DMS114 treated with DMSO at 0.1 percent for 48 hours (cell line): ENCODE measurements at regions not wholly inside any gene's neighbourhood (a gene's known extent, or its start where the extent isn't known, plus 50 kb on each side); places are given as distances from the start of the nearest gene placed in this dataset.

Experiments used
- DNase-seq: peaks from one replicate; lab custom pipeline; 2025; ENCODE audit not compliant: unreplicated experiment; lab: John Stamatoyannopoulos, UW

DNA sequence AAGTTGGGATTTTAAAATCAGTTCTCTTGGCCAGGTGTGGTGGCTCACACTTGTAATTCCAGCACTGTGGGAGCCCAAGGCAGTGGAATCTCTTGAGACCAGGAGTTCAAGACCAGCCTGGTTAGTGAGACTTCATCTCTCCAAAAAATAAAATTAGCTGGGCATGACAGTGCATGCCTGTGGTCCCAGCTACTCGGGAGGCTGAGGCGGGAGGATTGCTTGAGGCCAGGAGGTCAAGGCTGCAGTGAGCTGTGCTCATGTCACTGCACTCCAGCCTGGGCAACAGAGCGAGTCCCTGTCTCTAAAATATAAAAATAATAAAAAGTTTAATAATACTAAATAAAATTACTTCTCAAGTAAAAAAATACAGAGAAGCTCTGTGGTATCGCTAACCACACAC, 77.5 kb downstream of the FOXA2 start:
- DNase-seq: no peak

DNA sequence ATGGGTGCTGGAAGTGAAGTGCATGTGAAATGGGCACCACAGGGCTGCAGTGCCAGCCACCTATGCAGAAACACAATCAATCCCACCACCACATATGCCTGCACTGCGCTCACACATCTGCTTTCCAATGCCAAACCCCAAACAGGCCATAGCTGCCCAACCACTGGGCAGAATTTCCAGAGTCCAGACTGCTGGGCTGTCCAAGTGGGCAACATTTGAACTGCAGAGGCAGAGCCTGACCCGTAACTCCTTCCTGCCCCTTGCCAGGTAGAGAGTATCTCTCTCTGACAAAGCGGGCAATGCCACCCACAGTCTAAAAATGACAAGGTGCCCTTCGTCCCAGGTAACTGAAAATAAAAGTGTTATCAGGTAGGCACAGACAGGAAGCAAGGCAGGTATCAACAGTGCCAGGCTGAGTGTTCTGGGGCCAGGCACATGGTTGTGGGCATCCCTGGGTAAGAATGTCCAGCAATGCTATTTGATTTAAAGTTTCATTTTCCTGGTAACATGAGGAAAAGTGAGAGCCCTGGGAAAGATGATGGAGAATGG, 79.5 kb downstream of the FOXA2 start:
- no peak for DNase-seq

DNA sequence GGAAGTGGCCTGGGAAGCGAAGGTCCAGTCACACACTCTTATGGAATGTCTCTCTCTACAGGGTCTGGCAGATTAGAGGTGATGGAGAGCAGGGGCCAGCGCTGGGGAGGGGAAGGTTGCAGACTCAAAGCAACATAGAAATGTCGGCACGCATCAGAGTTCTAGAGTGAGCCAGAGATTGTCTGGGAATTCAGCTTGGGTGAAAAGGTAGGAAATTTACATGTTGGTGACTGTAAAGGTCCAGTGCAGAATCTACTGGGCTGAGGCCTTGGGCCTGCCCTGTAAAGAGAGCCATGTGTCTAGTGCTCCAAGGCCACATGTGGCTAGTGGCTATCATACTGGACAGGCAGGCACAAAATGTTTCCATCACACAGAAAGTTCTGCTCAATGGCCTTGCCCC, 80.8 kb downstream of the FOXA2 start:
- no peak for DNase-seq

DNA sequence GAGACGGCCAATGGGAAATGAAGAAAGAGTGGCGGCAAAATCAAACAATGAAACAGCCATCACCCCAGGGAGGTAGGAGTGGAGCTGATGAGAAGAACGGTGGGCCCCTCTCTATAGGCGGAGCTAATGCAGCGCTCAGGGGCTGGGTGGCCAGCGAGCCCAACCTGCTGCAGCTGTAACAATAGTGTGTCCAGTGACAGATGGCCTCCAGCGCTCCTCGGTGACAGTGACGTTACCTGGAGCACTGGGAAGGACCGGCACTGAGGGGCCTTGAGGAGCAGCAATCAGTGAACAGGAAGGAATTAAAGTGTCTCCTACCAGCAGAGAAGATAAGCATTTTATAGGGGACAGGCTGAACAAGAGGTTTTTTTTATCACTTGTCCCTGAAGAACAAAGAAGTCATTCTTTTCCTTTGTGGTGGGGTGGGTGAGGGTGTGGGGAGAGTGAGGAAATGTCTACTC, 81.6 kb downstream of the FOXA2 start:
- DNase-seq: no peak

DNA sequence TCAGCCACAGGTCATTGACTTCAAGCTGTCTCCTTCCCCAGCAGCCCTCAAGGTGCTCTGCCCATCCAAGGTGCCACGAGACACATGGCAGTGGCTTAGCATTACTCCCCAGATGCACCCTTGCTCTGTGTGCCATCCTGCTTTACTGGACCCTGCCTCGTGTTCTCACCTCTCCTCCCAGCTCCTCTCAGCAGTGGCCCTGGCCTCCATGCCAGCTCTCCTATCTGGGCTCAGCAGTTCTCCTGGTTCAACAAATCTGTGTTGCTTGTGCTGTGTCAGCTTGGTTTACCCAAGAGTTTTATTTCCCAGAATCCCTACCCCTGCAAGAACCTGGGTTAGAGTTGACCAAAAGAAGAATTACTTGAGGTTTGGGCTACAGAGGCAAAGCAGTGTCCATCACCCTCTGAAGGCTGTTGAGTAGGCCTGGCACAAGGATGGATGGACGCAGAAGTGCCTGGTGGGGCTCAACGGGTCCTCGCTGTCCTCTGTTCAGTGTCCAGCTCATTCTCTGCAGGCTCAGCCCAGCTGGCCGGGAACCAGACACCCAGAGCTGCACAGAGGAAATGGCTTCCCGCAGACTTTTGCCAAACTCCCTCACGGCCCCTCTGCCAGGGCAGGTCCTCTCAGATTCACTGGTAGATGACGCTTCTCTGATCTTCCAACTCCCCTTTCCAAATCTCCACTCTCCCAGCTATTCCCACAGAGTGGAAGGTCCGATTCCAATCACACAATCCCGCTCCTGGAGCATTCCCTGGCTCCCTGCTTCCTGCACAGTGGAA, 82.6 kb downstream of the FOXA2 start:
- DNase-seq: no peak

DNA sequence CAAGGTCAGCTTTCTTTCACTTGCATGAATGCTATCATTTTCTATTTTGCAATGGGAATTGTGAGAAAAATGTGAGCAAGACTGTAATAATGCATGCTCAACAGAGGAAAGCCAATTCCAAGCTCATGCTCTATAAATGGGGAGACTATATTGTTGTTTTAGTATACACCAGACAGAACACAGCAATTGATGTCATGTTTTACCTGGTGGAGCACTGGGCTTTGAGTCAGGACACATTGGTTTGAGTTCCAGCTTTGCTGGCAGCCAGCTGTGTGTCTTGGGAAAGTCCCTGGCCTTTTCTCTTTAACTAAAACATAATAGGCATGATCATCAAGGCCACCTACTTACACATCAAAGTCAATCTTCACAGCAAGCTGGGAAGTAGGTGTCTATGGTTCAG, 83.3 kb downstream of the FOXA2 start:
- DNase-seq: no peak

DNA sequence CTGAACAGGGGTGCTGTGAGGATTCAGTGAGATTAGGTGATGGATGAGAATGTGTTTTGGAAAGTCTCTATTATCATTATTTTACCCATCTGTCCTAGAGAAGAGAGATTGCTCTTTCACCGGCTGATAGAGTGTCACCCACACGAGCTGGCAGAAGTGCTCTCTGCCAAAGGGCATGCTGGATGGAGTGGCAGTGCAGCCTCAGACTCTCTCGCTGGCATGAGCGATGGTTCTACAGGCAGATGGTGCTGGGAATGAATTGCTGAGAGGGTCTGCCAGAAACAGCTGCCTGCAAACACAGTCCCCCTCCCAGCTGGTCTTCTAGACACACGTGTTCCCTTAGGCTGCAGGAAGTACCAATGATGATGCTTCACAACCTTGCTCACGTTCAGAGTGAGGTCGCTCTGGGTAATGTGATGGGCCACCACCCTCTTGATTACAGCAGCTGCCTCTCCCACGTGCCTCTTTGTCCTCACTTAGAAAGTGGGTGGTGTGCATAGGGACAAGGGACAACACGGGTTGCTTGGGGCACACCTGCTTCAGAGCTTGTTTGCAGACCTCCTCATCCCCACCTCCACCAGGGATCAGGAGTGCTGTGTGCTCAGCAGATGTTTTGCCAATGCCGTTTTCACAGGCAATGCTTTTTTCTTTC, 84.7 kb downstream of the FOXA2 start:
- no peak for DNase-seq

DNA sequence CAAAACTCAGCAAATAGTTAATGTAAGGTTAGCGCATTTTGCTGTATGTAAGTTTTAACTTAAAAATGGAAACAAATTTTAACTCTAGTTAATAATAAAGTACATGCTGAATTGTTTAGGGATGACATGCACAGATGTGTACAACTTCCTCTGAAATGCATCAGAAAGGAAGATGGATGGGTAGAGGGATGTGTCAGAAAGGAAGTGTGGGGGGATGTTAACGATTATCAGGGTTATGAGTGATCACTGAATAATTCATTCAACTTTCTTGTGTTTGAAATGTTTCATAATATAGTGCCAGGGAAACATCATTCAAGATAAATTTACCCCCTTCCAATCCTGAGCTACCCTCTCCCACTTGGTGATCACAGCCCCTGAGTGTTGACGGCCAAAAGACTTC, 87.6 kb downstream of the FOXA2 start:
- DNase-seq: no peak

DNA sequence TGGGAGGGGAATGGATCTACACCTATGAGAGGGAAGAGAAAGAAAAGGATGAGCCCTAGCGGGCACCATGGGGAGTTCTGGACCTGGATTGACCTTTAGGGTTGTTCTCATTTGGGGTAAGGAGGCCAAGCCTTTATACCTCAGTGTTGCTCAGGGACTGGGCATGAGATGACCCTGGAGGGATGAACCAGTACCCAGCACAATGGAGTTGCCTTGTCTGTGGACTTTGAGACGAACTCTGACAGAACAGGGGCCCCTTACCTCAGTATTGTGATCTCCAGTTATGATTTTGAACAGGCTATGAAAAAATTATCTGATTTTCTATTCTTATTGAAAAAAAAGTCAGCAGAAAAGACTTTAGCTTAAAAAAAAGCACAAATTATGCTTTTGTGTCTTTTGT, 88.6 kb downstream of the FOXA2 start:
- DNase-seq: no peak

DNA sequence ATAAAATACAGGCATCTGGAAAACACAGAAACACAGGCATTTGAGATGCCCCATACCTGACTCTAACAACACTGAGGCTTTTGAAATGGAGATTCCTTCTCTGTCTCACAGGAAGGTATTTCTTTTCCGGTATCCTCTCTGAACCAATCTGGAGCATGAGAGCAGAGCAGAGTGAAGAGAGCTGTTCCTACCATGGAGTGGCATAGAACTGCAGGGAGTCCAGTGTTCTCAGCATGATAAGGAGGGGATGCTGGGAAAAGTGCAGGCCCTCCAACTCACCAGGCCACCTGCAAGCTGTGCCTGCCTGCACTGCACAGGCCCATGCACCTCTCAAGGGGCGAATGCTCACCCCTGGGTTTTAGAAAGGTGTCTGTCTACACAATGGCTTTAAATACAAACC, 89.2 kb downstream of the FOXA2 start:
- DNase-seq: no peak

DNA sequence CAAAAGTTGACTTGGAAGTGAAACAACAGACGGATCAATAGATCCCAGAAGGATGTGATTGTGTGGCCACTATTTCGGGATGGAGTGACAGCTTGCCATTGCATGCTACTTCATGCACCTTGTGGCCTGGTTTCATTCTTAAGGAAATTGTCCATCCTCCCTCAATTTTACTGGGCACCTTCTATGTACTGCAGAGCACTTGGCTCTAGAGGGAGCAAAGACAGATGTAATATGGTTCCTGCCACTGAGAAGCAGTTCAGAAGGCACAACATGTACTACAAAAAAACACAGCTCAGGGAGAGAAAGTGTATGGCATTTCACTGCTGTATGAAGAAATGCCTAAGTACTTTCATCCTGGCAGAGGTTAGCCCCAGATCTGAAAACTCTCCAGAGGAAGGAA, 91.9 kb downstream of the FOXA2 start:
- DNase-seq: no peak

DNA sequence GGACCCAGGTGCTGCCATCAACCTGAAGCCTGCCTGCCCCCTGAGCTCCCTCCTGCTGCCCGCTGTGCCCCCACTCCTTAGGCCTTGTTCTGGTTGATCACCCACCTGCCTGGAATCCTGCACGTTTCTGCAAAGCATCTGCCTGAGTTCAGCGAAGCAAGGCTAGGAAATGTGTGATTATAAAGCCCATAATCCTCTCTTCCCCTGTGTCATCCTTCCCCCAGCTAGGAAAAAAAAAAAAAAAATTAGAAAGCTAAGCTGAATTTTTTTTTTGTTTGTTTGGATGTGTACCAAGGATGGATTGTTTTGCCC, 93.2 kb downstream of the FOXA2 start:
- no peak for DNase-seq

DNA sequence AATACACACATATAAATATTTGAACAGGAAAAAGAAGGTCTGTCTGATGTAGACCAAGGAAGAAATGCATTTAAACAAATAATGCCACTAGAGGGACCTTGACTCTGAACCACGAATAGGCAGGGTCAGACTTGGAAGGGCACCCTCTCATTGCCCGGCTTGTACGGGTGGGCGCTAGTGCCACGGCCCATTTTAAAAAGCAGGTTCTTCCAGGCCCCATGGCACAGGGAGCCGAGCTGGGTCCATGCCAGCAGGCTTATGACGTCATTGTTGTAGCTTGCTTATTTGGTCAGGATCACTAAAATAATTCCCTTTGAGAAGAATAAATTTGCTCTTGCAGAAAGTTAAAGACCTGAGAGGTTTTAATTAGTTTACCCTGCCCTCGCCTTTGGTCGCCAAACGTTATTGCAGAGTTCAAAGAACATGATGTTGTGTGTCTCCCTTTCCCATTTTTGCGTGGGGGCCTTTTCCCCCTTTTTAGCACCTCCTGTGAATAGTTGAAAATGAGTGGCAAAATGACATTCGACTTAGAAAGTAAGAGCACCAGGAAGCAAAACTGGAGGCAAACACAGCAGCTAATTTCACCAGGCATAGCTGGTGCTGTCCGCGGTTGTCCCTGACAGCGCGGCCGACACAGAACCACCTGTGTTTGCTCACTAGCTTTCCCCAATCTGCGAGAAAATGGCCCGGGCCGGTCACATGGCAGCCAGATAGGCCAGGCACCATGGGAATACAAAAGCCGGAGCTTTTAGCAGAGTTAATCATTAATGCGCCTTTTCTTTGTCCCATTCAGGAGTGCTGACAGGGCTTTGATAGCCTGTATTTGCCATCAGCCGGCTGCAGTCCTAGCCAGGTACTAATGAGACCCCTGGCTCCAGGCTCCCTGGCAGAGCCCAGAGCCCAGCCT, 93.8 kb downstream of the FOXA2 start:
- no peak for DNase-seq

DNA sequence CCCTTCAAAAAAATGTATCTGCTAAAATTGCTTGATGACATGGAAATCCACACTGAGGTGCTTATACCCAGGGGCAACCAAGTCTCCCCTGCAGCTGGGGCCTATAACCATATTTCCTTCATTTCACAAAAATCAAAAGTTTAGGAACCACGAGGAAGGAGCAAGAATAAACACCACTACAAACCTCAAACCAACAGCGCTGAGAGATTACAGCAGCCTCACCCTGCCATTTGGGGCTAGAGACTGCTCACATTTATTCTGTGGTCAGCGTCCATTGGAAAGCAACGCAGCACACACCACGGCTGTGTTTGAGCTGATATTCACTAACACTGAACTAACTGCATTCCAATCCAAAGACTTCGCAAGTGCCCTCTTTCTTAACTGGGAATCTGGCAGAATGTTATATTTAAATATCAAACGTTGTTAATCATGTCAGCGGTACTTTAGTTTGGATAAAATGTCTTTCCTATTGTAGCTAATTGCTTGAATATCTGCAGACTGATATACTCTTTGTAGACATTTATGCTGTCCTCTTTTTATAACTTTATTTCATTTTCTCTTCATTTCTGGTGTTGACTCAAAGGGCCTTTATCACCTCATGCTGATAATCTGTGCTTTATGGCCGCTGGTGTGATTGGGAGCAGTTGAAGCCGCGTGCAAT, 94.6 kb downstream of the FOXA2 start:
- DNase-seq: no peak

DNA sequence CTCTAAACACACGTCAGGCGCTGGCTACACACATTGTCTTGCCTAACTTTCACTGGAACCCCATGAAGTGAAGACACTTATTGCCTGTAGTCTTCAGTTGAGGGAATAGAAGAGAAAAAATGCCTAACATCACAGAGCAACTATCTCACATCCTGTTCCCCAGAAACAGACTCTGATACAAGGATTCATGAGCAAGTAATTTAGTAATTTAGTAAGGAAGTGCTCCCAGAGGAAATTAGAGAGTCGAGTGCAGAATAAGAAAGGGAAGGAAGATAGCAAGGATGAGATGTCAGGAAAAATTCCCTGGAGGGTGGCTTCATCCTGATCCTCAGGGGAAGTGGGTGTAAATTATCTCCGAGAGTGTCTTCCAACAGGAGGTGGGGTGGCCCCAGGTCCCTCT, 104.0 kb downstream of the FOXA2 start:
- DNase-seq: no peak

DNA sequence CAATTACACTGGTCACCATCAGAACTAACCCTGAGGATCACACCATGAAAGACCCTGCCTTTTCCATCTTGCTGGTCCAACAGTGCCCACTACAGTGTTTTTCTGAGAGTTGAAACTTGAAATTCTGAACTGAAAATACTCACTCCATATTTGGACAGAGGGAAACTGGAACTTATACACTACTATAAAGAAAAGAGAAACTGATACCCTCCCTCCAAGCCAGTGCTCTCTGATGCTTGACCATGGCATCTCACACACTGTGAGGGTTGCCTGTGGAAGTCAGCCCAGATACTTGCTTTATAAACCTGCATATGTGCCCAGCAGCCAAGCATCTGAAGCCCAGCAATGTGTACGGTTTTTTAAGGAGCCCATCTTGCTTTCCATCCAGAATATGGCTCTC, 108.7 kb downstream of the FOXA2 start:
- DNase-seq: no peak

DNA sequence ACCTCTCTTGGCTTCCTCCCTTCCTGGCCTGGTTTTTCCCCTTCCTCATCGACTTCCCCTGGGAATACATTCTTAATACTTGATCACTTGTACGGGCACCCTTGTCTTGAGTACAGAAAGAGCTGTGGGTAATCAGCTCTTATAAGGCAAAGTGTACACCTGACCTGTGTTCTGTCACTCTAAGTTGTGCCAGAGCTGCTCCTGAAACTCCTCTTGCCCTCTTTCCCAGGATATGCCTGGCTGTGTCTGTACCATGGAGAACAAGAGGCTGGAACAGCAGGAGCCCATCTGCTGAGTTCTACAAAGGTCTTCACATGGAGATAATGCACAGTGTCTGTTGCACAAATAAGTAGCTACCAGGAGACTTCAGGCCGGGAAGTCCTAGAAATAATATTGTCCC, 110.1 kb downstream of the FOXA2 start:
- DNase-seq: no peak

DNA sequence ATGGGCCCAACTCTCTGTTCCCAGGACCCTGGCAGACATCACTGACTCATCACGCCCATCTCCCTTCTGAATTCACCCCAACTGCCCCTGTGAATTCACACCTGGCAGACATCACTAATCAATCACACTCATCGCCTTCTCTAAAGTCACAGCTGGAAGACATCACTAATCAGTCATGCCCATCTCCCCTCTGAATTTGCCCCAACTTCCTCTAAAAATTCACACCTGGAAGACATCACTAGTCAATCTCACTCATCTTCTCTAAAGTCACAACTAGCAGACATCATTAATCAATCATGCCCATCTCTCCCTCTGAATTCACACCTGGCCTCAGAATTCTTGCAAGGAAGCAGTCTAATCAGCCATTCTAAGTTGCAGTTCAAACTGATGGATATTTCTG, 111.1 kb downstream of the FOXA2 start:
- no peak for DNase-seq

DNA sequence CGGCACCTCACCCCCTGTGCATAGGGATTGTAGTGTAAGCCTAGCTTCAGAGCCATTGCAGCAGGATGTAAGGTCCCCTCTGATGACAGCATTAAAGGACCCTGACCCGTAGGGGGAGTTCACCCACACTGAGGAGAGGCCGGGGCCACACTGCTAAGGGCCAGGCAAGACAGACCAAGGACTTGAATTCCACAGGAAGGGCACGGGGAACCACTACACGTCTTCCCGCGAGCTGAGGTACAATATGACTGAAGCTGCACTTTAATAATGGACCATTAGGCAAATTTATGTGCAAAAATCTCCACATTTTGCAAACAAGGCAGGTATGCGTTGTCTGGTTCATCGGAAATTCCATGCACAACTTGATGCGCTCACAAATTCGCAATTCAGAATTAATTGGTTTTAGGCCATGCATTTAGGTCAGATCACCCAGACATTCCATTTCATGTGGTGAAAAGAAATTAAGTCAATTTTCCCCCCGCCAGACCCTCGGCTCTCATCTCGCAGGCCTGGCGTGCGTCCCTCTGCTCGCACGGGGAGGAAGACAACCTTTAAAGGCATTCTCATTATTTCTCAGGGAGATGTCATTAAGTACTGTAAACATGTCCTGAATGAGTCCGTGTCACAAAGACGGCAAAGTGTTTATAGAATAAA, 111.8 kb downstream of the FOXA2 start:
- DNase-seq: no peak

DNA sequence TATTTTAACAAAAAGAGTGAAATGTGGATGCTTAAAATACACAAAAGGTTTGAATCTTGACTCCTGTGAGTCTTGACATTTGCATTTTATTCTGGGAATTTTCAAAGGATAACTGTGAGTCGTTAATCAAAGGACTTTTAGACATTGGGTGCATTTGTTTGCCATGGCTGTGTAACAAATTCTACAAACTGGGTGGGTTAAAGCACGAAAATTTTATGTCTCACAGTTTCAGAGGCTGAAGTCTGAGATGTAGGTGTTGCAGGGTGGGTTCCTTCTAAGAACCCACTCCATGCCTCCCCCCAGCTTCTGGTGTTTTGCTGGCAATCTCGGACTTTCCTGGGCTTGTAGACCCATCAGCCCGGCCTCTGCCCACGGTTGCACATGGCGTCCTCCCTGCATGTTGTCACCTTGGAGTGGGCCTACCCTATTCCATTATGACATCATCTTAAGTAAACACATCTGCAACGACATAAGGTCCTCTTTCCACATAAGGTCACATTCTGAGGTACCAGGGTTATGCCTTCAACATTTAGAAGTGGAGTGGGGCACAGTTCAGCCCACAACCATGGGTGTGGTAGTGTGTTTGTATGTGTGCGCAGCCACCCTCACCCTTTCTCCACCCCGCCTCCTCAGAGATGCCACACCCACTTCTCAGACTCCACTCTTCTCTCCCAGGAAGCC, 113.1 kb downstream of the FOXA2 start:
- no peak for DNase-seq
